GM19463 (cell line): ENCODE measurements at regions not wholly inside any gene's neighbourhood (a gene's known extent, or its start where the extent isn't known, plus 50 kb on each side); places are given as distances from the start of the nearest gene placed in this dataset.
A peak's percentile ranks its signal among the peaks of the same experiment; 100 is the strongest.
"Not testable (repeated sequence)": the region's sequence is repeated elsewhere in the genome, so short reads cannot be mapped to it uniquely, and the experiment has no call there.

Experiments
- ATAC-seq: cut with Tn5 transposase; IDR thresholded peaks from one replicate; pipeline ENCODE4 v1.9.1; 2021; ENCODE audit warnings: mild to moderate bottlenecking, moderate library complexity; ENCODE audit not compliant: unreplicated experiment

GRCh38 chr17:71446645-71447437 is 674.0 kb upstream of the SOX9 start:
- no peak for ATAC-seq

- no peak for ATAC-seq
Measured at GRCh38 chr17:71447644-71448043, 673.2 kb upstream of the SOX9 start.

- not testable (repeated sequence) for ATAC-seq
Measured at GRCh38 chr17:71450657-71451056, 670.2 kb upstream of the SOX9 start.

GRCh38 chr17:71453876-71454422 is 666.9 kb upstream of the SOX9 start:
- no peak for ATAC-seq

- ATAC-seq: no peak
Measured at GRCh38 chr17:71455219-71455618, 665.6 kb upstream of the SOX9 start.

DNA sequence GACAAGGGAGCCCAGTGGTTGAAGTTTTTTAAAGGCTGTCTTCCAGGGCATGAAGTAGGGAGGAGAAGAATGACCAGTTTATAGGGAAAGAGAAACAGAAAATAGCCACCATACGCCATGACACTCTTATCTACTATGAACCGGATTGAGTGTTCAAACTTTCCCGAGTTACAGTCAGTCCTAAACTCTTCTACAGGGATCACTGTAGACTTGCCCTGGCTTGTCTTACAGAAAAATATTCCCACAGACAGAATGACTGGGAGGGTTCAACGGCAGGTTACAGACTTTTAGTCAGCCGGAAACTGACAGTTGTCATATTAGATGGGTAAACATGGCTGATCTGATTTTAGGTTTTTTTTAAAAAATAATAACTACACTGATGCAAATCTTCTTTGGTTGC is 662.5 kb upstream of the SOX9 start:
- ATAC-seq: no peak

DNA sequence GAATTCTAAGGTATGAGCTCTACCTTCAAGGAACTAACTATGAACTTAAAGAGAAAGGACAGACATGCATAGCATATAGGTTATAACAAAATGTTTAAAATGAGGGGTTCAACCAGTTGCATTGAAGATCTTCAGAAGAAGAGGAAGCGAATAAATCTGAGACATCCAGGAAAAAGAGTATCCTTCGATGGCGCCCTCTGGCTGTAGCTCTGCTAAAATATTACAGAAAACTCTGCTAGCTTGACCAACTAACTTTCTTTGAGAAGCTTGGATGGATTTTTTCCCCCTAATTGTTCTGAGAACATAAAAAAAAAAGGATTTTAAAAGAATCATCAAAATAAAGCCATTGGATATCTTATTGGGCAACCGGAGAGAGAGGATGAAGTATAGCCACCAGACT is 659.9 kb upstream of the SOX9 start:
- ATAC-seq: no peak

DNA sequence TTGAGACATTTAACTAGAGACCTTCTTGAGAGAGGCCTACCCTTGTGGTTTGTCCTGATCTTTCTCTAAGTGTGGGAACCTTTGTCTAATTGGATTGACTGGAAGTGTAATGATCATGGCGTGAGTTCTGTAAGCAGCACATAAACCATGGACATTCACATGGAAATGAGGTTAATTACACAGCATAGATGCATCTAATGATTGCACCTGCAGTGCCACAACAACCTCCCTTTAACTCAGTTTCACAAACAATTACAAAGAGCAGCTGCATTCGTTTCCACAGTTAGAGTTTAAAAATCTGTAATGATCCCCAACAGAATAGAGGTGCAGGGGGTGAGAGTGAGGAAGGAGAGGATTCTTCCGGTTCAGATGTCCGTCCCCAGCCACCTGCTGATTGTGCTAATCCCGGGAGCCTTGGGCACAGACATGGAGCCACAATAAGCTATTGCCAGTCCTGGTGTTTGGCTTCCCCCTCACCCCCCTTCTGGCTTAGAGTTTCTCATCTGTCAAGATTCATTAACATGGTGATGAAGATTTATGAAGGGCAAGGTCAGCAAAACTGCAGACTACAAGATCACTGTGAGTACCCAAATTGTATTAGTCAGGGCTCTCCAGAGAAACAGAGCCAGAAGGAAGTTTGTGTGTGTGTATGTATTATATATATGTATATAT is 659.2 kb upstream of the SOX9 start:
- ATAC-seq: no peak

DNA sequence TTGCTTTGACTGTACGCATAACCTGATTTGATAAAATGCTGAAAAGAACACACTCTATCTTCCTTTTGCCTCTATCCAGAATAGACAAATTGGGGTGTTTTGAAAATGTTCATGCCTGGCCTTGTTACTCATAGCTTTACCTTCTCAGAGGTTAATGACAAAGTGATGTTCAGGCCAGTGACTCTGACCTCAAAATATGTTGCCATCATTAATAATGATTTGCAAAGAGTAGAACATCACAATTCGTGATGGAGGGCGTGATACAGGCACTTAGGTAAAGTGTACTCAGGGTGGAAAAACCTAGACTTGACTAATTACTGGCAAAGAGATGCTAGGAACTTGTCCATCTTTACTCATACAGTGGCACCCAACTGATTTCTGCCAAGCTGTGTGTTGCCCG is 656.6 kb upstream of the SOX9 start:
- ATAC-seq: no peak

DNA sequence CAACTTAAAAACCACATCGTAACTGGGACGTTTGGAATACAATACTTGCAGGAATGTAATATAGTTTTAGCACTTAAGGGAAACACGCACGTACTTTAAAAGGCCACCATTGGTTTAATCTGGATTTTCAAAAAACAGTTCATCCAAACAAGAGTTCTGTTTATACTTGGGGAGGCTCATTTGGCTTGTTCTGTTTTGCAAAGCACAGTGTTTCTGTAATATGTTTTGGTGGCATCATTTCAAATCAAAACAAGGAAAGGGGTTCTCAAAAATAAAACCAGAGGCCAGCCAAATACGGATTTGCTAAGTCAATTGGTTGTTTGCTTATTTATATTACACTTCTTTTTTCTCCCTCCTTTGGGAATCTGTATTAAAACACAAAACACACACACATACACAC is 656.1 kb upstream of the SOX9 start:
- ATAC-seq: no peak

DNA sequence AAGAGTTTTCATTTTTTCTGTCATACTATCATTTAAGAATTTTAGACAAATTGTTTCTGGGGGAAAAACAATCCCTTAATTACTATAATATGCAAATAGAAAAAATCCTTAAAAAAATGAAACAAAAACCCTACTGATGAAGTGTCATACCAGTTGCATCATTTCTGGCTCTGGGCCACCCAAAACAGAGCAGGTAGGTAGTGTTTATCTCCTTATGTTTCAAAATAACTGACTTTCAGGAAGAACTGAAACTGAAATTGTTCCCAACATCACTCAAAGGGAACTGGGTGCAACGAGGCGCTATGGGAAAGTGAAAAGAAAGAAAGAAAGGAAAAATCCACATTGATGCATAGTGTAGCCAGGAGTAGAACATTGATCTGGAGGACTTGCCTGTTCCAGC is 653.1 kb upstream of the SOX9 start:
- ATAC-seq: no peak

- no peak for ATAC-seq
Measured at GRCh38 chr17:71470062-71470461, 650.8 kb upstream of the SOX9 start.

DNA sequence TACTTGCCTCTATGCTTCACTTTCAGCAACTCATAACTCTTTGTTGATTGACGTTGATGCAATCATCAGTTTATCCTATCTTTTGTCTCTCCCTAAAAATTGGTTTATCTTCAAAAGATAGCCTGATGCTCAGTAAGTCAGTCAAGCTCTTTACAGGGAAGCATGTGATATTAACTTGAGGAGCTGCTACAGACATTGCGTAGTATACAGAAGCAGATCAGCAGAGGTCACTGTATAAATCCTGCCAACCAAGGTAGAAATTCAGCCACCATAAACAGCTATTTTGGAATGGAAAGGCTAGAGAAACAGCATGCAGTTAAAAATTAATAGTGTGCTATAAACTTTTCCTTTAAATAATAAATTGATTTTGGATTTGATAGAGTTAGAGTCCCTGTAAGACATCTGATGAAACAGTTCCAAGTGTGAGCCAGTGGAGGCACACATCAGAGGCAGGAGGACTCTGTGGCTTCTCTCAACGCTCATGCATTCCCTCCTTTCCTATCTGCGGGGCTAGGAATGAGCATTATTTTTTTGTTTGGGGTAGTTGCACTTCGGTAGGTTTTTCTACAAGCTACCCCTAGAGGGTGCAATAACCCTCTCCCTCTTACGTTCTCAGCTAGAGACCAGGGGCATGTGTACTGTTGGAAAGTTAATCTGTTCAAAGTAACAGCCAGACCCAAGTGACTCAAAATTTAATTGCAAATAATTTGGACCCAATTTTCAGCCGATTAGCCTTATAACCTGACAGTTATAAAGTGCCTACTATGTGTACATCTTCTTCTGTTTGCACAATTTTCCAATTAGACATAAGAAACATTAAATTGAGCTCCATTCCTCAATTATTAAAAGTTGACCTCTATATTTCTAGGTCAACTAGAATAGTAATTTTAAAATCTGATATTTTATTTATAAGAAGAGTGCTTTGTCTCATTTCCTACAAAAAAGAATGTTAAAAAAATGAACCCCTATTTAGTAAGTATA is 647.7 kb upstream of the SOX9 start:
- ATAC-seq: peak; percentile 63

DNA sequence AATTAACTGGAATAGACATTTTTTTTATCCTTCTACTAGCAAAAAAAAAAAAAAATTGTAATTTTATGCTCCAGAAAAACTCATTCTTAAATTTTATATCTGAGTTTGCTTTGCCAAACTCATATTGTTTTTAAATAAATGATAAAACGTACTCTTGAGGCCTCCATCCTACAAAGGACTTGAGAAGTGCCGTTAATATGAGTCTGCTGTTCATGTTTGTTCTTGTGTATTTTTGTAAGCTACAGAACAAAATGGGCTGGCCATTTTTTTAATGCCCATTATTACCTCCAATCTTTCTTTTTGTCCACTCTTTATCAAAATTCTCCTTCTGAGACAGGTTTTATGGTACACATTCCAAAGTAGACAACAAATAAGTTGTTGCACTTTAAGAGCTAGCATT is 643.5 kb upstream of the SOX9 start:
- ATAC-seq: no peak

- no peak for ATAC-seq
Measured at GRCh38 chr17:71480099-71480498, 640.7 kb upstream of the SOX9 start.

DNA sequence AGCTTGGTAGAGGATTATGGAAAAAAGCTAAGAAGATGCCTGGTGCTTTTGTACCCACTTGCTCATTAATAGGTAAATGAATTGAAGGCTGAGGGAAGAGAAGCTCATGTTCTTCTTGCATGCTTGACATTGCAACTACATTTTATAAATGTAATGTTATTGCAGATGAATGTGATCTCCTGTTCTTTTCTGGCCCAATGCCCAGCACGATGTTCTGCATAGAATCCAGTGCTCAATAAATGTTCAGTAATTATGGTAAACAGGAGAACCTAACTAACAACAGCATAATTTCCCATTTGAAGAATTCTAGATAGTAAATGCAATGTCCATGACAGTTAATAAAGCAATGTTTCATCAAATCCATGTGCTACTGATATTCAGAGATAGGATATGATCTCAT is 638.2 kb upstream of the SOX9 start:
- ATAC-seq: no peak

- ATAC-seq: no peak
Measured at GRCh38 chr17:71484546-71484945, 636.3 kb upstream of the SOX9 start.

DNA sequence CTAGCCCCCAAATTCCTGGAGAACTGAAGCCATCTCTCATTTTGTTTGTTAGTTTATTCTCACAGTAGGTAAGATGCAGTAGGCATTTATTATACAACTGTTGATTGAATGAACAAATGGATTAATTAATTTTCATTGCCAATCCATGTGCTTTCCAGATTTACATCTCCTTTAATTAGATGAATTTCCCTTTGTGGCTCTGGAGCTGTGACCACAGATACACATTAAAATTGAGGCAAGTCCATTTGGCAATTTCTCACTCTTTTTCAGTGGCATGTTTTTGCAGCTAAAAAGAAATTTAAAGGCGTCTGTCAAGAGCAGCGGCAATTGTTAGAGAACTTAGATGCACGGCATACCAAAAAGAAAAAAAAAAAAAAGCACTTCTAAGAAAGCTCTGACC is 635.4 kb upstream of the SOX9 start:
- ATAC-seq: no peak

DNA sequence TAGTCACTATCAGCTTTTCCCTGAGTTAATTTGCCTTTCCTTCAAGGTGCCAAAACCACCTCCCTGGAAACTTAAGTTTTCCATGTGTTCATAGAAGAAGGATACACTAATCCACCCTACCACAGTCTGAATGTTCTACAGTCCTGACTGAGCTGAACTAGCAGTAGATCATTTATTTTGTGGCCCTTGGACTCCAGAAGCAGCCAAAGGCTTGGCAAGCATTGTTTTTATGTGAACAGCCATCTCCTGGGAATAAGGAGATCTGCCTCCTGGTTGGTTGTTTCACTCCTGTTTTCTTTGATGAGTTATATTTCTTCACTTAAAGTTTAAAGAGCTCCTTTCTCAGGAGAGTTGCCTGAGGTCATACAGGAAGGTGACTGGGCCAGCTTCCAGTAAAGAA is 634.6 kb upstream of the SOX9 start:
- ATAC-seq: no peak

- ATAC-seq: no peak
Measured at GRCh38 chr17:71488851-71489250, 632.0 kb upstream of the SOX9 start.
